ENCODE measurements at regions not wholly inside any gene's neighbourhood (a gene's known extent, or its start where the extent isn't known, plus 50 kb on each side); places are given as distances from the start of the nearest gene placed in this dataset.
A peak's percentile ranks its signal among the peaks of the same experiment; 100 is the strongest.

DNA sequence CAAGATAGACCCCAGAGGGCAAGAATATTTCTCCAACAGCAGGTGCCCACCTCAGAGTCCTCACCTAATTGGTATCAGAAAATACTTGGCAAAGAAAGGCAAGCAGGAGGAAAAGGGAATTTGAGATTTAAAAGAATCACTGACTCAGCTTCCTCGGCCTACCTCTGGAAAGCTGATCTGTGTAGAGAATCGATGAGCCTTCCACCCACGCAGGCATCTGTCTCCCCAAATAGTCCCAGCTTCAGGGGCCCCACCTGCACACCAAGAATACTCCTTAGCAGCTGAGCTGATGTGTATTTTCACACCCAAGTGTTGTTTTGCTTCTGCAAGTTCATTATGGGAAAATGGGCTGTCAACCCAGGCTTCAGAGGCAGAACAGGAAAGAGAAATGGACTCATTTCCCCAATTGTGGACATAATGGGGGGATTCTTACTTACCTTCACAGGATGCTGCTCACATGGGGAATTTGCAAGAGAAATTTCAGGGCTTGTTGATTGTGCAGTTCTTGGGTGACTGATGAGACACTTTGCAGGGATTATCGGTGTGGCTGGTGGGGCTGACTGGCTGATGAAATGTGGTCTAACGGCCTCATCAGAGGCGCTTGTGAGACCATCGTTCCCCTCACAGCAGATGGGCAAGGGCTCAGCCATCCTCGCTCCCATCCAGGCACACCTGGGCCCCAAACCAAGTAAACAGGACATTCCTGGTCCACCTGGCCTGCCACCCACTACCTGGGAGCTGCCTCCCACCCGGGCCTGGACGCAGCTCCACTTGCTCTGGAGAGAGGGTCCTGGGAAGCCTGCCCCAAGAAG, 436.3 kb downstream of the PTPRU start:
- 81 to 82% methylated on average over 4 to 10 of the region's 10 CpGs for WGBS, 2 donors

DNA sequence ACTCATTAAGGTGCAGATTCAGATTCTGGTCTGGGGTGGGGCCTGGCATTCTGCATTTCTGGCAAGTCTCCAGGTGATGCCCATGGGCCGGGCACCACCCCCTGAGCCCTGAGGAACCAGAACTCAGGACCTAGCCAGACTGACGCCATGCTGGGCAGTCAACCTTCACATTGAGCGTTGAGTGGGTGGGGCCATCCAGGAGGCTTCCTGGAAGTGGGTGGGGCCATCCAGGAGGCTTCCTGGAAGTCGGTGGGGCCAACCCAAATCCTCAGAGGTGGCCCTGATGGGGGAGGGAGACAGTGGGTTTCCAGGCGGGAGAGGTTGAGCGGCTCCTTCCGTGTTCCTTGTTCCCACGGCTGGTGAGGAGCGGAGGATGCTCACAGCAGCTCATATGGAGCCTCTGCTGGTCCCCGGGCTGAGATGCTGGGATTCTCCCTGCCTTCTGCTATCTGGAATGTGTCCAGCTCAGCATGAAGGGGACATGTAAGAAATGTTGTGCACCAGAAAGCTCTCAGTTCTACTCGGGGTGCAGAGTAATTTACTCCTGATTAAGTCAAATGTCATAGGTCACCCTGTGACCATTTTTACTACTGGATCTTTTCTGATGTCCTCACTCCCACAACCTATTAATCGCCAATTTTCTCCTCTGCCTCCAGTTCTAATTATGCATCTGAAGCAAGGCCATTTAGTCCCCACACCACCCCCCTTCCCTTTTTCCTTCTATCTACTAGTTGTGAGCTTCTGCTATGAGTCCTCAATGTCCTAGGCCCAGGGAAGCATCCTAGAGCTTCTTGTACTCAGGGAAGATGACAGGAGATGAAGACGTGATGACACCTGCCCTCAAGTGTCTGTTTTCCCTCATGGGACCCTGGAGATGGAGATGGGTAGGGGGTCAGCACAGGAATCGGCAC, 435.4 kb downstream of the PTPRU start:
- DNase-seq (peak in 1 of 2 donors; percentile 4), ATAC-seq (ENCODE audit: low FRiP score in 2 of 2) (no peak)
- TF ChIP-seq POLR2AphosphoS5 (IDR thresholded peaks at IDR 0.05), result no peak
- TF ChIP-seq POLR2A (IDR thresholded peaks at IDR 0.05), result no peak
- TF ChIP-seq EP300 (IDR thresholded peaks at IDR 0.05), result no peak
- TF ChIP-seq, protein P1, sequence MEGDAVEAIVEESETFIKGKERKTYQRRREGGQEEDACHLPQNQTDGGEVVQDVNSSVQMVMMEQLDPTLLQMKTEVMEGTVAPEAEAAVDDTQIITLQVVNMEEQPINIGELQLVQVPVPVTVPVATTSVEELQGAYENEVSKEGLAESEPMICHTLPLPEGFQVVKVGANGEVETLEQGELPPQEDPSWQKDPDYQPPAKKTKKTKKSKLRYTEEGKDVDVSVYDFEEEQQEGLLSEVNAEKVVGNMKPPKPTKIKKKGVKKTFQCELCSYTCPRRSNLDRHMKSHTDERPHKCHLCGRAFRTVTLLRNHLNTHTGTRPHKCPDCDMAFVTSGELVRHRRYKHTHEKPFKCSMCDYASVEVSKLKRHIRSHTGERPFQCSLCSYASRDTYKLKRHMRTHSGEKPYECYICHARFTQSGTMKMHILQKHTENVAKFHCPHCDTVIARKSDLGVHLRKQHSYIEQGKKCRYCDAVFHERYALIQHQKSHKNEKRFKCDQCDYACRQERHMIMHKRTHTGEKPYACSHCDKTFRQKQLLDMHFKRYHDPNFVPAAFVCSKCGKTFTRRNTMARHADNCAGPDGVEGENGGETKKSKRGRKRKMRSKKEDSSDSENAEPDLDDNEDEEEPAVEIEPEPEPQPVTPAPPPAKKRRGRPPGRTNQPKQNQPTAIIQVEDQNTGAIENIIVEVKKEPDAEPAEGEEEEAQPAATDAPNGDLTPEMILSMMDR (IDR thresholded peaks at IDR 0.05), result no peak
- H3K4me1 ChIP-seq, result no peaks in the 10 kb centered on the region
- no peaks in the 10 kb centered on the region for H3K36me3 ChIP-seq
- no peak overlapping the region for H3K27ac ChIP-seq
- no peak overlapping the region for H3K4me3 ChIP-seq
- WGBS, 2 donors, result 75 to 78% methylated on average over 11 to 12 of the region's 14 CpGs
- H3K9me3 ChIP-seq, result no peaks in the 10 kb centered on the region
- H3K27me3 ChIP-seq, result no peaks in the 10 kb centered on the region

More for the DNA sequence above, 436.3 kb downstream of the PTPRU start:
- Histone ChIP-seq H3K4me1 (no peaks in the 10 kb centered on the region), H3K27ac (no peak overlapping the region), H3K36me3 (no peaks in the 10 kb centered on the region), H3K9me3 (no peaks in the 10 kb centered on the region), H3K4me3 (no peak overlapping the region), H3K27me3 (no peaks in the 10 kb centered on the region)
- DNase-seq (peak in 1 of 2 donors; percentile 8), ATAC-seq (ENCODE audit: low FRiP score in 2 of 2) (no peak)
- TF ChIP-seq, protein P1 (IDR thresholded peaks at IDR 0.05), result no peak
- TF ChIP-seq POLR2AphosphoS5 (IDR thresholded peaks at IDR 0.05) (no peak), POLR2A (IDR thresholded peaks at IDR 0.05) (no peak), EP300 (IDR thresholded peaks at IDR 0.05) (no peak)

DNA sequence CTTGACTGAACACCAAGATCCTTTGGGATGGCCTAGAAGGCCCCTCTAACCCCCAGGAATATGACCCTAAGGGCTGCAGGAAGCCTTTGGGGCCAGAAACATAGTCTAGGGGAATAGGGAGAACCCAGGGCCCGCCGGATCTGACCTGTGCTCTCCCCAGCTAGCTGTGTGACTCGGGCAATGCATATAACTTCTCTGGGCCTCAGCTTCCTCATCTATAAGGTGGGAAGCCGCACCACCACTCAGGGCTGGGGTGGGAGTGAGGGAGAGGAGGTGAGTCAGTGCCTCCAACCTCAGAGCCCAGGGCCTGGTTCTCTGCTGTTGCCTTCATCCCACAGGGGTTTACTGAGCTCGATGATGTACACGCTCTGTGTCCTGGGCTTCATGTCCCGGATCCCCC, 434.4 kb downstream of the PTPRU start:
- peak in 1 of 2 donors; percentile 14 for DNase-seq
- TF ChIP-seq EP300 (IDR thresholded peaks at IDR 0.05), result no peak

DNA sequence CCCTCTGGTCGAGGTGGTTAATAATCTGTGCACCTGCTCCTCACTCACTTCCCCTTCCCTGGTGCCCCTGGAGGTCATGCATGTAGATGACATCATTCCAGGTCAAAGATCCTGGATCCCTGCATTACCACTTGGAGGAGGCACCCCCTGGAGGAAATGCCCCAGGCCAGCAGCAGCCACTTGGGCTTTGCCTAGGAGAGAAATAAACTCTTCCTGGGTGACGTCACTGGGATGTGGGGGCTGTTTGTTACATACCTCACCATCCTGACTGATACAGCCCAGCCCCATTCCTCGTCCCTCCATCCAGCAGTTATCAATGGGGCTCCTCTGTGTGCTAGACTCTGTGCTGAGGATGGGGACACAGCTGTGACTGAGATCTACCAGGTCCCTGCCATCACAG, 433.6 kb downstream of the PTPRU start:
- TF ChIP-seq EP300 (IDR thresholded peaks at IDR 0.05) (no peak), POLR2A (IDR thresholded peaks at IDR 0.05) (no peak), POLR2AphosphoS5 (IDR thresholded peaks at IDR 0.05) (no peak)
- TF ChIP-seq, protein P1 (IDR thresholded peaks at IDR 0.05), result no peak
- 60 to 77% methylated on average over 1 to 3 of the region's 3 CpGs for WGBS, 2 donors
- DNase-seq (peak in 1 of 2 donors; percentile 15), ATAC-seq (ENCODE audit: low FRiP score in 2 of 2) (no peak)
- no peak overlapping the region for H3K27ac ChIP-seq
- no peaks in the 10 kb centered on the region for H3K4me1 ChIP-seq
- no peaks in the 10 kb centered on the region for H3K36me3 ChIP-seq
- H3K9me3 ChIP-seq, result no peaks in the 10 kb centered on the region
- H3K27me3 ChIP-seq, result no peaks in the 10 kb centered on the region
- H3K4me3 ChIP-seq, result no peak overlapping the region

More for the DNA sequence above, 434.4 kb downstream of the PTPRU start:
- no peak for ATAC-seq (ENCODE audit: low FRiP score in 2 of 2)
- Histone ChIP-seq H3K4me3 (no peak overlapping the region), H3K4me1 (no peaks in the 10 kb centered on the region), H3K36me3 (no peaks in the 10 kb centered on the region), H3K27me3 (no peaks in the 10 kb centered on the region), H3K27ac (no peak overlapping the region), H3K9me3 (no peaks in the 10 kb centered on the region)
- 87 to 100% methylated on average over 1 to 7 of the region's 7 CpGs for WGBS, 2 donors

Measured in upper lobe of left lung (tissue), 6 donors.